GM23248 (cell line): ENCODE measurements at regions not wholly inside any gene's neighbourhood (a gene's known extent, or its start where the extent isn't known, plus 50 kb on each side); places are given as distances from the start of the nearest gene placed in this dataset.

ENCODE experiments used
- DNase-seq: peaks from one replicate; pipeline ENCODE4 v3.0.0-alpha.2; 2015
- H2AFZ ChIP-seq: fragments of 200-600 bp; sonication (generic); 2 replicates; pipeline ENCODE4 v1.6.1; 2016; ENCODE audit warnings: antibody characterized with exemption
- H3F3A ChIP-seq: fragments of 200-600 bp; sonication (generic); 2 replicates; pipeline ENCODE4 v1.6.1; 2016; ENCODE audit warnings: mild to moderate bottlenecking, antibody characterized with exemption, mixed run types; ENCODE audit not compliant: insufficient read depth
- H3K27ac ChIP-seq: fragments of 200-600 bp; sonication (generic); 2 replicates; pipeline ENCODE4 v1.5.1; 2016; ENCODE audit warnings: mild to moderate bottlenecking
- H3K27me3 ChIP-seq: fragments of 200-600 bp; sonication (generic); replicated peaks from 2 replicates; pipeline ENCODE4 v1.6.1; 2016; ENCODE audit warnings: mild to moderate bottlenecking; ENCODE audit not compliant: insufficient read depth
- H3K36me3 ChIP-seq: fragments of 200-600 bp; sonication (generic); 2 replicates; pipeline ENCODE4 v1.6.1; 2016; ENCODE audit warnings: low read depth, mild to moderate bottlenecking
- H3K4me1 ChIP-seq: fragments of 200-600 bp; sonication (generic); 2 replicates; pipeline ENCODE4 v1.6.1; 2016; ENCODE audit warnings: mild to moderate bottlenecking; ENCODE audit not compliant: insufficient read depth
- H3K4me2 ChIP-seq: fragments of 200-600 bp; sonication (generic); one replicate; pipeline ENCODE4 v1.6.1; 2016; ENCODE audit warnings: mild to moderate bottlenecking; ENCODE audit not compliant: unreplicated experiment
- H3K4me3 ChIP-seq: fragments of 200-600 bp; sonication (generic); 2 replicates; pipeline ENCODE4 v1.5.1; 2016; ENCODE audit warnings: mild to moderate bottlenecking
- H3K79me2 ChIP-seq: fragments of 200-600 bp; sonication (generic); 2 replicates; pipeline ENCODE4 v1.6.1; 2016; ENCODE audit warnings: mild to moderate bottlenecking; ENCODE audit not compliant: insufficient read depth
- H3K9ac ChIP-seq: fragments of 200-600 bp; sonication (generic); 2 replicates; pipeline ENCODE4 v1.6.1; 2016; ENCODE audit warnings: mild to moderate bottlenecking
- H3K9me2 ChIP-seq: fragments of 200-600 bp; sonication (generic); 2 replicates; pipeline ENCODE4 v1.6.1; 2016; ENCODE audit warnings: mixed run types, mild to moderate bottlenecking, moderate library complexity; ENCODE audit not compliant: insufficient read depth
- H3K9me3 ChIP-seq: fragments of 200-600 bp; sonication (generic); one replicate; pipeline ENCODE4 v1.6.1; 2017; ENCODE audit warnings: low read depth
- H4K20me1 ChIP-seq: fragments of 200-600 bp; sonication (generic); 2 replicates; pipeline ENCODE4 v1.6.0; 2016; ENCODE audit not compliant: insufficient read depth
- EZH2 ChIP-seq: fragments of 200-600 bp; sonication (generic); IDR thresholded peaks from 2 replicates; pipeline ENCODE4 v1.6.1; 2018; ENCODE audit warnings: antibody characterized with exemption, mild to moderate bottlenecking; ENCODE audit not compliant: insufficient read depth, poor library complexity, severe bottlenecking
- EZH2phosphoT487 ChIP-seq: fragments of 200-600 bp; sonication (generic); IDR thresholded peaks from 2 replicates; pipeline ENCODE4 v1.6.1; 2018; ENCODE audit warnings: antibody characterized with exemption, moderate library complexity, mild to moderate bottlenecking, low read depth; ENCODE audit not compliant: insufficient read depth
- WGBS, 2 experiments: methylation state at CpG; one replicate each; pipeline ENCODE4 v1.1.6; 2015 to 2017; ENCODE audit warnings: low lambda C conversion rate in 2 of 2, low coverage in 1 of 2; ENCODE audit errors: missing lambda C conversion rate in 2 of 2; 5-methylcytosine and 5-hydroxymethylcytosine counted together
- in situ Hi-C: fragments of 300-500 bp; cut with MboI; formaldehyde crosslinking; loops from 2 replicates; pipeline ENCODE4 v1.15.0; 2020

GRCh38 chr10:106086391-106086790, 1078.1 kb downstream of the SORCS1 start:
- H3K27me3 ChIP-seq: no peaks in the 10 kb centered on the region
- H3K9ac ChIP-seq: no peak overlapping the region
- no peak for TF ChIP-seq EZH2phosphoT487
- no peak for TF ChIP-seq EZH2
- H2AFZ ChIP-seq: no peak overlapping the region
- no peak overlapping the region for H3K4me2 ChIP-seq
- no peak overlapping the region for H3K27ac ChIP-seq
- in situ Hi-C loops: no loop called here
- H3K9me3 ChIP-seq: no peaks in the 10 kb centered on the region
- H4K20me1 ChIP-seq: no peaks in the 10 kb centered on the region
- DNase-seq: no peak
- no peak overlapping the region for H3K4me3 ChIP-seq
- H3K9me2 ChIP-seq: no peaks in the 10 kb centered on the region
- H3K36me3 ChIP-seq: no peaks in the 10 kb centered on the region
- no peaks in the 10 kb centered on the region for H3K79me2 ChIP-seq
- WGBS, 2 experiments: 32 to 37% methylated on average over 1 of the region's 1 CpG
- H3F3A ChIP-seq: no peaks in the 10 kb centered on the region
- H3K4me1 ChIP-seq: 0 out of 2 replicates have a peak, but pooled peaks cover 3% of the 10 kb centered on the region

- no peak overlapping the region for H2AFZ ChIP-seq
- WGBS, 2 experiments: 11 to 23% methylated on average over 2 of the region's 2 CpGs
- no peaks in the 10 kb centered on the region for H3K27me3 ChIP-seq
- H3K36me3 ChIP-seq: no peaks in the 10 kb centered on the region
- no peaks in the 10 kb centered on the region for H3F3A ChIP-seq
- no peak overlapping the region for H3K9ac ChIP-seq
- no peaks in the 10 kb centered on the region for H3K79me2 ChIP-seq
- TF ChIP-seq EZH2phosphoT487: no peak
- TF ChIP-seq EZH2: no peak
- in situ Hi-C loops: no loop called here
- H4K20me1 ChIP-seq: no peaks in the 10 kb centered on the region
- no peaks in the 10 kb centered on the region for H3K9me3 ChIP-seq
- no peaks in the 10 kb centered on the region for H3K9me2 ChIP-seq
- DNase-seq: no peak
- 0 out of 2 replicates have a peak, but pooled peaks cover 3% of the 10 kb centered on the region for H3K4me1 ChIP-seq
- H3K4me2 ChIP-seq: no peak overlapping the region
- H3K27ac ChIP-seq: no peak overlapping the region
- no peak overlapping the region for H3K4me3 ChIP-seq
Measured at GRCh38 chr10:106083572-106083971, 1080.9 kb downstream of the SORCS1 start.

- TF ChIP-seq EZH2 (no peak), EZH2phosphoT487 (no peak)
Measured at GRCh38 chr10:106082865-106083264, 1081.6 kb downstream of the SORCS1 start.

GRCh38 chr10:106078895-106079576, 1085.5 kb downstream of the SORCS1 start:
- Histone ChIP-seq H3K4me2 (no peak overlapping the region), H3K9ac (no peak overlapping the region), H3K9me2 (no peaks in the 10 kb centered on the region), H3K79me2 (no peaks in the 10 kb centered on the region), H3F3A (no peaks in the 10 kb centered on the region), H2AFZ (no peak overlapping the region), H3K27me3 (no peaks in the 10 kb centered on the region), H3K9me3 (no peaks in the 10 kb centered on the region), H3K4me1 (0 out of 2 replicates have a peak, but pooled peaks cover 3% of the 10 kb centered on the region), H3K4me3 (no peak overlapping the region), H3K27ac (no peak overlapping the region), H3K36me3 (no peaks in the 10 kb centered on the region), H4K20me1 (no peaks in the 10 kb centered on the region)
- in situ Hi-C loops: no loop called here
- 35 to 37% methylated on average over 9 of the region's 9 CpGs for WGBS, 2 experiments
- no peak for DNase-seq
- TF ChIP-seq EZH2phosphoT487 (no peak), EZH2 (no peak)

More at GRCh38 chr10:106082865-106083264, 1081.6 kb downstream of the SORCS1 start:
- Histone ChIP-seq H3K9me3 (no peaks in the 10 kb centered on the region), H2AFZ (no peak overlapping the region), H3K79me2 (no peaks in the 10 kb centered on the region), H3K4me1 (0 out of 2 replicates have a peak, but pooled peaks cover 3% of the 10 kb centered on the region), H3F3A (no peaks in the 10 kb centered on the region), H3K27me3 (no peaks in the 10 kb centered on the region), H3K9me2 (no peaks in the 10 kb centered on the region), H3K4me2 (no peak overlapping the region), H3K4me3 (no peak overlapping the region), H3K36me3 (no peaks in the 10 kb centered on the region), H4K20me1 (no peaks in the 10 kb centered on the region), H3K27ac (no peak overlapping the region), H3K9ac (no peak overlapping the region)
- WGBS, 2 experiments: 20 to 32% methylated on average over 3 of the region's 3 CpGs
- in situ Hi-C loops: no loop called here
- peak; percentile 3 for DNase-seq
